Urothelium cell line (cell line): ENCODE measurements at regions not wholly inside any gene's neighbourhood (a gene's known extent, or its start where the extent isn't known, plus 50 kb on each side); places are given as distances from the start of the nearest gene placed in this dataset.

ENCODE experiments used
- DNase-seq: peaks from one replicate; pipeline ENCODE4 v3.0.0; 2011; ENCODE audit warnings: low spot score, mixed read lengths
- FAIRE-seq: peaks from 2 replicates; lab custom pipeline; 2011; peaks lifted over from hg19 to GRCh38; lab: Jason Lieb, UNC

DNA sequence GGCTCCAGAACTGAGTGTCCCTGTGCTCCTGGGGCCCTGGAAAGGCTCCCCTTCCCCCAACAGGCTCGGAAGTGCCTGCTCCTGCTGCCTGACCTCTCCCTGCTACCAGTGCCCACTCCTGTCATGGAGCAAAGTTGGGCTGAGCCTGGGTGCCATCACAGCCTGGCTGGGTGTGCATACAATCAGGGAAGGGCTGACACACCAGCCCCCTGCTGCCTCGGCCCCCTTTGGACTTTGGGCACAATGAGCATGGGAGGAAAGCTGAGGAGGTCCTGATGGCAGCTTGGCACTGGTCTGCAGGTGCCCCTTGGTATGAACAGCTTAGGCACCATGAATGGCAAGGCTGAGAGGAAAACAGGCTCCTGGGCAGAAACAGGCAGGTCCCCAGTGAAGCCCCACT lies 405.0 kb downstream of the PID1 start:
- DNase-seq = no peak
- no peak for FAIRE-seq

DNA sequence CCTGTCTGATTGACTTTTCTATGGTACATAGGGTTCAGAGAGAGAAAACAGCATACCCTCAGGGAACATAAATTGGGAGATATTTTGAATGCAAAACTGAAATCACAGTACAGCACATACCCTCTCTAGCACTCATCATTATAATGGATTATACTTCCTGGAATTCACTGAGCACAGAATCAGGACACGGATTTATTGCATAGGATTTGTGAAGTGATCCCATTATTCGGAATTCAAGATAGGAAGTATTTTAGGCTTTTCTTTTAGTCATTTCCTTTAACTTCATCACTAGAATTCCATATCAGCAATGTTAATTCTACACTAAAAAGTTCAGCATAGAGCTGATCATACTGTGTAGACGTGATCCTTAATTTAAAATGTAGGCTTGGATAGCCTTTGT lies 407.0 kb downstream of the PID1 start:
- FAIRE-seq (no peak), DNase-seq (no peak)

DNA sequence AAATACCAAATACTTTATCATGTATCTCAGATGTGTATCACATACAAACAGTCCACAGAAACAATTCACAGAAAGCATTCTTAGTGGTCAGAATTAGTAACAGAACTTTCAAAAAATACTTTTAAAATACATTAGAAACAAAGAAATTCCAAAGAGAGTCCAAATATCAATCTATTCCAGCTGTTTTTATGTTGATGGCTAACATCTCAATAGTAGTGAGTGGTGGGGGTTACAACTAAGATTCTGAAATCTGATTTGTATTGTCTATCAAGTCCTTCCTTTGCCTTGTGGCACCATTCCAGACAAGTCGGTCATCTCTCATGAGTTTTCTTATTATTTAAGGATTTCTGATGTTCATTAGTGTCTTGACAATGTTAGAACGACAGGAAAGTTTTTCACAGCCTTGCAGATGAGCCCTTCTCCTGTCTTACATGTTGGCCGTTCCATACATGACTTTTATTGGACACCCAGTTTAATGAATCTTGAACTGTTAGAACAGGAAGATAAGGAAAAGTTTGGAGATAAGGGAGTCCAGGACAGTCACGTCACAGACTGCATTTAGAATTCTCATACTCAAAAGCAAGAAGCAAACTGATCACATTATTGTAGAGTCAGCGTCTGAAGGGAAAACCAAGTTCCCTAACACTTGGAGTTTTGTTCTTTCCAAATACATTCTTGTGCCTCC lies 410.3 kb downstream of the PID1 start:
- no peak for DNase-seq
- no peak for FAIRE-seq

DNA sequence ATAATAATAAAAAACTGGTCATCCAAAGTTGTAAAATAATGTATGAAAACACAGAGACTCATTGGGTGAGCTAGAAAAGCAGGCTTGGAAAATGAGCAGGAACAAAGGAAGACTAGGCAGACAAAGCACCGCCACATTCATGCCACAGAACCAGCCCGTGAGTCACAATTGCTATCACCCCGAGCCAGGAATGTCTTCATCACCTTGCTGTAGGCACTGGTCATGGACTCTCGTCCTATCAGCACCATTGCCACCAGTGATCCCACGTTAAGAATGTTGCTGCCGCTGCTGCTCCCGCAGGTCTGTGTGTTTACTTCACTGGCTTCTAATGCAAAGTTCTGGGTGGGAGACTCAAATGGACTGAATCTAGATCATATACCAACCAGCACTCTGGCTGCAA lies 417.9 kb downstream of the PID1 start:
- DNase-seq (peak; percentile 9), FAIRE-seq (no peak)

DNA sequence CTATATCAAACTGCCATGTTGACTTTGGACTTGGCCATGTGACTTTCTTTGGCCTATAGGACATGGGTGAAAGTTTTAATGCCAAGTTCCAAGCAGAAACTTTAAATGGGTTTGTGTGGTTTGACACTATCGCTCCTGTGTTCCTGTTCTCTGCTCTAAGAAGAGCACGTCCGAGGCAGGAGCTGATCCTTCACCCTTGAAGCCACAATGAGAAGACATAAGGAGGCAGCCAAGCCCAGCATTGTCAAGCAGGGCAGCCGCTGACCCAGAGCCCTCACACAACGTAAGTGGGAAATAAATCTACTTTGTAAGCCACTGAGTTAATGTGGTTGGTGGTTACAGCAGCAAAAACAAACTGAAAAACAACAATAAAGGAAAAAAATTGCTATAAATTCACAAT lies 422.4 kb downstream of the PID1 start:
- DNase-seq = no peak
- FAIRE-seq = no peak

DNA sequence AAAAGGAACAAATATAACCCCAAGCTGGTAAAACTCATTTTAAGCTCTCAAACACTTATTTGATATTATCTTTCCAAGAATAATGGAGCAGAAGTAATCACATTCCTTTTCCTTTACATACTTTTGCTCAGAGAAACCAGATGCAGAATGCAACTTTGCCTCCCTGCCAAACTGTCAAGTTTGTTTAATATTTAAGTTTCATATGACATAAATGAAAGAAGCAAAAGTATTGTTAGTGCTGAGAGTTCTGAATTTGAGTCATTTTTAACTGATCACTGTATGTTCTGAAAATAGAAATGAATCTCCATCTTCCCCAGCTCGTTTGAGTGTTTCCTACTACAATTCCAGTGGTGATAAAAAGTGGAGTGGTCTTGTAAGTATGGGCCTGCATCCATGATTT lies 423.4 kb downstream of the PID1 start:
- DNase-seq (no peak), FAIRE-seq (no peak)

DNA sequence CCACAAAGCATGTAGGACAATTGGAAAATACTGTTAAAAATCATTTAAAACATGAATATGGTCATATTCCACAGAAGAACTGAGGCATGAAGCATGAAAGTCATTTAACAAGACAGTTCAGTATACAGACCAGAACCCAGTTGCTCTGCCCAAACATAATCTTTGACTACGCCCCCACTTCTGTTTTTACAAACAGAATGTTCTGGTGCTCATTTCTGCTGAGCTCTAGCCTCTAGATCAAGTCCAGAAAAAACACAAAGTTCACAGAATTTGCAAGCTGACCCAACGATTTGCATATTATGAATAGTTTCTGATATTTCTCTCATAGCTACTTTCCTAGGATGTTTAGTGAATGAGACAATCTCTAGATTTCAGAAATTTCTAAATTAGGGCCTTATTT lies 424.9 kb downstream of the PID1 start:
- DNase-seq (no peak), FAIRE-seq (no peak)

DNA sequence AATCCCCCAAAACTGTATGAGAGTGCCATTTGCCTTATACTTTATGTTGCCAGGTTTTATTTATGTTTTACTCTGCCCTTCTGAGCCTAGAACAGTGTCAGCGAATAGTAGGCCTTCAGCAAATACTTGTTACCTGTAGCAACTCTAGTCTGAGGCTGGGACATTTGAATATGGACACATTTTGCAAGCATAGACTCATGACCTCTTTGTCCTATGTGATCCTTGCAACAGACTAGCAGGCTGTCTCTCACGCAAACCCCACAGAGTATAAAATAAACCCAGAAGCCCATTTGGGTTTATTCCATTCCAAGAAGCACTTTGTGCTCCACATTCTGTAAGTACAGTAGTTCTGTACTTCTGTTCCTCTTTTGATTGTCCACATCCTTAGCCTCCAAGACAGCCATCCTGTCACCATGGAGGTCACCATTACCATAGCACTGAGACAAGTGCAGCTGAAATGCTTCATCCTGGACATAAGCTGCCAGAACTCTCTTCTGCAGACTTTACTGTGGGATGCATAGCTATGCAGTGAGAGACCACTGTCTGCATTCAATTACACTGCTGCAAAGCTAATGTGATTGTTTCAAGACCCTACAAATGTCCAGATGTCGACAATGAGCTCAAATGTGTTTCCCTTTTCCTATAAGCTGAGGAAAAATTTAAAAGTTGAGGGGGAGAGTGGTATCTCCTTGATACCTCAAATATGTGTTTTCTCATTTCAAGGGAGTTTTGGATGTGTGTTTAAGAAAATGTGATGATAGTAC lies 425.7 kb downstream of the PID1 start:
- FAIRE-seq = no peak
- no peak for DNase-seq

DNA sequence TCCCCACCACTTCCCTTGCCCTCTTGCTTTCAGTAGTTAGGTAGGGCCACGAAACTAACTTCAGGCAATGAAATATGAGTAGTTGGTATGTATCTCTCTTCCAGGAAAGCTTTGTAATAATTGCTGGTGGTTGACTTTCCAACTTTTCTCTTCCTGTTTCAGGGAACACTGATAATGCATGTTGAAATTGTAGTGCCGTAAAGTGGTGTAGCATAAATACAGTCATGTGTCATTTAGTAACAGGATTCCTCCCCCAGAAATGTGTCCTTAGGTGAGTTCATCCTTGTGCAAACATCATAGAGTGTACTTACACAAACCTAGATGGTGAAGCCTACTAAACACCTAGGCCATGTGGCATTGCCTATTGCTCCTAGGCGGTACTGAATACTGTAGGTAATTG lies 429.2 kb downstream of the PID1 start:
- no peak for FAIRE-seq

DNA sequence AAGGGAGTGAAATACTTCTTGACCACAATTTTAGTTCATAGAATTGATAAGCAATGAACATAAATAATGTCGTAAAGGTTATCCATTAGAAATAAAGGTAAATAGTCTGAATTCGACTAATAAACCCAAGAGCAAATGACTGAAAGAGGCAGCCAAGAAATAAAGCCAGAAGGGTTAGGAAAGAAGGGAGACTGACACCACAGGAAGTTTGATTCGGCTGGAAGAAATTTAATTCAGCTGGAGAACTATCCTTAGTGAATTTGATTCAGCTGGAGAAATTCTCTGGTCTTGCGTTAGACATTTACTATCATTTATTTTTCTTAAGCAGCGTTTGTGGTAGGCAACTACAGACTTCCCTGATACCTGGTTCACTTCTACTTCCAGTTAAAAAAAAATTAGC lies 429.6 kb downstream of the PID1 start:
- DNase-seq (no peak), FAIRE-seq (no peak)

More for the DNA sequence above, 429.2 kb downstream of the PID1 start:
- no peak for DNase-seq

DNA sequence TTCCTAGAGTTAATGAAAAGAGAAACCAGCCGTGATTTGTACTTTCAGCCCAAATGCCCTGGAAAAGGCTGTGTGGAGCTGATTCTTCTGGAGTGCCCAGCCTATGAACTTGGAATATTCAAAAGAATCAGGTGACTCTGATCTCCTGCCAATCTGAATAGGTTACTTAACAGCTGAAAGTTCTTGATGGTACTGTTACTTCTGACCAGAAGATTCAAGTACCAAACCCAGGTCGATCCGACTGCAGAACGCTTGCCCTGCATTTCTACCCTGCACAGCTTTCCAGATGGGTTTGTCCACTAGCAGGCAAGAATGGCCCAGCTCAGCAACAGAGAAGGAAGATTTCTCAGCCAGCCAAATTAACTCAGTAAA lies 430.4 kb downstream of the PID1 start:
- DNase-seq (no peak), FAIRE-seq (no peak)

DNA sequence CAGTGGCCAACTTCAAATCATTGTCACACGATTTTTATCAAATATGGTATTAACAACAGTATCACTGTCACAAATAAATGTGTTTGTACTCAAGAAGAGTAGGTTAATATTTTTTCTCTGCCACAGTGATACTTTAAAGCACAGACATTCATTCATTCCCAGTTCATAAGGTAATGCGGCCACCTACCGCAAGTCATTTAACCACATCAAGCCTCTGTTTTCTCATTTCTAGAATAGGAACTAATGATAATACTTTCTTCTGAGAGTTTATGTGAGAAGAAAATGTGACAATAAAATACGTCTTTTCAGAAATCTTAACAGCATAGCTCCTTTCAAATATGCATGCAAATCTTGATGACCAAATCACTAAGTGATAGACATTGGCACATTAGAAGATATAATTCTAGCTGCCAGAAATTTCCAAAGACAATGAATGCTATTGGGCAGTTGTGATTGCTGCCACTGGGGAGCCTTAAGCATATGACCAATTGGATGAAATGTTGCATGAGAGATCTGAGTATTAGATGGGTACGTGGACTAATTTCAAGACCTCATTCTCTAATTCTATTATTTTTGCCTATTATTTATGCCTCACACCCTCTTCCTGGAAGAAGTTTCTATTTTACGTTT lies 430.9 kb downstream of the PID1 start:
- FAIRE-seq (no peak), DNase-seq (no peak)

DNA sequence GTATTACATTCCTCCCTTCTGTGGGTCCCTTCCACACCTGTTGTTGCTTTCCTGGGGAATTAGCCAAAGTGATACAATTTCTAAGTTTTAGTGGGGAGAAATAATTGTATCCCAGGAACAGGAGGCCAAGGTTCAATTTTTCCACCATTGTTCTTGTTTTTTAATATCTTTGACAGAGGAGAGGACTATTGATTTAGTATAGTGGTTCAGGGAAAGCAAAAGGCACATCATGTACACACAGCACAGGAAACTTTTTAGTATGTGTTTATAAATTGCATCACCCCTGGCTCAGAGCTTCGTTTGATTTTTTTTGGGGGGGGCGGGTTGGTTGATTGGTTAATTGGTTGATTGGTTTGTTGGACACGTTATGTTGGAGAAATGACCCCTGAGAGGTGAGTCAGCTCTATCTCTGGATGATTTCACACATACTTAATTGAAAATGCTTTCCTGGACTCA lies 431.6 kb downstream of the PID1 start:
- no peak for FAIRE-seq

DNA sequence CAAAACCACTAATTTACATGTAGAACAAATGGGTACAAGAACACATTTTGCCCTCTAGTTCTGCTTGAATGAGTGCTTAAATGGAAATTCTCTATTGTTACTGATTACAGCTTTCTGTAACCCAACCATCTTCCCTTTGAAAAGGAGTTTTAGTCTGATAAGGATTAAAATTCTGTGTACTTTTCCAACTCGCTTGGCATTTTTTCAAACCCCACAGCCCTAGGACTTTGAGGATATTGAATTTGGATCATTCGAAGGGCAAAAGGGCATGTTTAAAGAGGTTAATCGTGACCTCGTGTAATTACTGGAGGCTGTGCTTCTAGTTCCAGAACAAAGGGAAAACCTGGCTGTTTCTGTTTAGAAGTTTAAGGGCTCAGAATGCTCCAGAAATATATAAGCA lies 432.3 kb downstream of the PID1 start:
- FAIRE-seq = no peak
- no peak for DNase-seq

More for the DNA sequence above, 431.6 kb downstream of the PID1 start:
- DNase-seq = no peak

DNA sequence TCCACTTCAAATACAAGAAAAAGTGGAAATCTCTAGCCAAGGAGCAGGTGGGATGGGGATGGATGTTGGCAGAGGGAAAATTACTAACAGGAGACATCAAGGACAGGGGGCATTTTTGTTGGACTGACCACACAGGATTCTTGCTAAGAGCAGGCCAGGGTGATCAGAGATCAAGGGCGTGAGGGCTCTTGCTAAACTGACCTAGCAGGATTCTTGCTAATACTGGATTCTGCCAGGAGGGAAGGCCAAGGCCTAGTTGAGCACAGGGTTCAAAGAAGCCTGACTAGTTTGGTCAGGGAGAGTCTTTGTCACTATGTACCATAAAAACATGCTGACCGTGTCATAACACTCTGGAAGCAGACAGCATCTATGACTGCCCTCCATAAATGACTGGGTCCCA lies 442.7 kb downstream of the PID1 start:
- FAIRE-seq = no peak

DNA sequence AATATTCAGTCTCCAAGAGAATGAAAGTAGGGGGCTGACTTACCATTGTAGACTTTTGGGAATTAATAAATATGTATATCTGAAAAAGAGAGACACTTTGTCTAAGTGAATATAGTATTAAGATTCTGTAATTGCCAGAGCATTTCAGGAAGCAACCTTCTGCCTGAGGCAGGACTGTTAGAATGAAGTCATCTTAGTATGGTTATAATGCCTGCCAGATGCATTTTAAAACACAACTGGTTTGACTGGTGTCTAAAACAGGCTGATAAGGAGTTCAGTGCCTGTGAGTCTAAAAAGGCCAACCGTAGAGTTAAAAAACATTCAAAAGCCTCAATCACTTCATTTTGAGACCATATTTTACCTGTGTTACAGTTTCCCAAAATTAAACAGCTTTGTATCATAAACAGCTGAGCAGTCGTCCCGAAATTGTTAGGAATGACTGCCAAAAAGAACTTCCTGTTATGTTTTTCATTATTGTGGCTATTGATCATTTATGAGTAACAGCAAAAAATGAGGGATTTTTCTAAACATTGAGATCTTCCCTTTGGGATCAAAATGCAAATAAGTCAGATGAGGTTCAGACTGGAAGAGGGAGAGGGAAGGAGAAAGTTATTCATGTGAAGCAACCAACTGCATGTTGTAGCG lies 443.9 kb downstream of the PID1 start:
- no peak for FAIRE-seq
- DNase-seq = no peak

More for the DNA sequence above, 442.7 kb downstream of the PID1 start:
- no peak for DNase-seq

DNA sequence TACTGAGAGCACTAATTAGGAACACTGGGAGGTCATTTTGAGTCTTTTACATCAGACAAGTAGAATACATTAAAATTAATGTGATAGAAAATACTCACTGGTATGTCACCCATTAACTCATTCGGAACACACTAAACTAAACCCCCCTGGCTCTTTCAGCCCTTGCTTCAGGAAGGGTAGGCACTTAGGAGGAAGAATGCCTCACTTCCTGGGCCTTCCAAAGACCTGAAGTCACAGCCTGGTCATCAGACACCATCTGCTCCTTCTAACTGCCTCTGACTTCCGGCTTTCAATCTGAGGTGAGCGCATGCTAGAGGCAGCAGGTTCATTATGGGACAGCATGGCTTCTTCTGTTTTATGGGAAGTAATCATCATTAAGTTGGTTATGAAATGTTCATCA lies 451.4 kb downstream of the PID1 start:
- FAIRE-seq (no peak), DNase-seq (no peak)

DNA sequence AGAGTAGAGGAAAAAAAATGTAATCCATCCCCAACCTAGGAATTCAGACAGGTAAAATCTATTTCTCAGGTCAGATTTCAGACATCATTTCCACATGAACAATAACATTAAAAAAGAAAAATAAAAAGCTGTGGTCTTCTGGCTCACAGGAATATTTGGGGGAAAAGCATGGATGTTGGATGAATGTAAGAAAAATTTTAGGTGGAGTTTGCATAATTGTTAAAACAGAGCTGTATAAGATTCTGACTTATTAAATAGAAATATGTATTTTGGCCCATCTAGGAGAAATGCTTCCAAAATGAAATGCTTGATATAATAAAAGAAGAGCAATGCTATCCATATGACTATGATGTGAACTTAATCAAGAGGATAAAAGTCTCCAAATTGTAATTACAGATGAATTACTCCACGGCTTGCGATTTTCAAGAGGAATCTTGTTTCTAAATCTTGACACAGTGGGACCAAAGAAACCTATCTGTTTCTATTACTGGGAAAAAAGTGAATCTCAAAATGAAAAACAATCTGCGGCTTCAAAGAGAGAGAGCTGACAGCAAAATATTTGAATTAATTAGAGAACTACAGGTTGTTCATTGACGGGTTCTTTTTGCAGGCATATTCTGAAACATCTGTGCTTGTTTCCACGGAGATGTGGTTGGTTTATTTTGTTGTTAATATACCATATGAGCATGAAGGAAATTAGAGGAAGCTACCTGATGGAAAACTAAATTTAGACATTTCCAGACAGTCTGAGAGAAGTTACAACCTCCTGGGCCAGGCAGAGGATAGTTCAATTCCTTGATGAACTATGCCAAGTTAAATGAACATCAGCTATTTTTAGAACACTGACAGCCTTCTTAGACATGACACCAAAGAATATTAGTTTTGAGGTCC lies 468.7 kb downstream of the PID1 start:
- no peak for FAIRE-seq
- no peak for DNase-seq

DNA sequence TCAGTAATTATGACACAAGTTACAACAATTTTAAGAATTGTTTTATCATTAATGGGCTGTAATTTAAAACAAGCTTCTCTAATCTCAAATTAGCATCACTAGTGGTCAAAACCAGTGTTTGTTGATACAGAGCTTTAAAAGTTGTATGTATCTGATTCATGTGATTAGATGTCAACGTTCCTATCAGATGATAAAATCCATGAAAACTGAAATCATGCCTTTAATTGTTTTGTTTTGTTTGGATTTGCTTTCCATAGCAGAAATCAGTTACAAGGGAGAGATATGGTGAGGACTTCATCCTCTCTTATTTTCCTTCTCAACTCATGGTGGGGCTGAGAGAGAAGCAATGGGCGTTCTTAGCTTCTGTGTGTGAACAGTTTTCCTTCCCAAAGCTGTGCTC lies 469.6 kb downstream of the PID1 start:
- no peak for DNase-seq
- FAIRE-seq = no peak

DNA sequence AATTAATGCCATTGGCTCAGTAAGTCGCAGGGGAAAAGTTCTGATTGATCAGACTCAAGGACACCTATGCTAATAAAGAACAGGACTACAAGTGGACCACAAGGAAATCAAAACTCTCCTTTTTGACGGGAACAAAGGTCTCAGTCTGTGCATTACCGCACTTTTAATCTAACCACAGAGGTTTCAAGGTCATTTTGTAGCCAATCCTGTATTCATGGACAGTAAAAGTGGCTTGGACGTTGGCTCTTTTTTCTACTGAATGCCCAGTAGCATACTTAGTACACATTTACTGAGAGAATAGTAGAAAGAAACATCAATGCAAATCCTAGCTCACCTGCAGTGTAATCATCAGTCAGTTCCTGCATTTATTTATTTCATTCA lies 471.9 kb downstream of the PID1 start:
- no peak for DNase-seq
- FAIRE-seq = no peak
